Activated CD8-positive, alpha-beta memory T cell treated with anti-CD3 and anti-CD28 coated beads, Interleukin-2, amount 50 U/mL, for 48 hours (primary cell): ENCODE measurements at regions not wholly inside any gene's neighbourhood (a gene's known extent, or its start where the extent isn't known, plus 50 kb on each side); places are given as distances from the start of the nearest gene placed in this dataset.
"Not testable (repeated sequence)": the region's sequence is repeated elsewhere in the genome, so short reads cannot be mapped to it uniquely, and the experiment has no call there.

Experiments used
- DNase-seq: peaks from one replicate; pipeline ENCODE4 v3.0.0-alpha.2; 2020

GRCh38 chr6:153984811-153985210 is 54.2 kb upstream of the OPRM1 start:
- DNase-seq = no peak

GRCh38 chr6:153980171-153980570 is 58.9 kb upstream of the OPRM1 start:
- DNase-seq = no peak

- not testable (repeated sequence) for DNase-seq
Observed at GRCh38 chr6:153978911-153979548, 60.0 kb upstream of the OPRM1 start.

- DNase-seq = no peak
Observed at GRCh38 chr6:153976921-153977693, 61.9 kb upstream of the OPRM1 start.

GRCh38 chr6:153966001-153966400 is 73.0 kb upstream of the OPRM1 start:
- no peak for DNase-seq

- DNase-seq = no peak
Observed at GRCh38 chr6:153963352-153963751, 75.7 kb upstream of the OPRM1 start.

GRCh38 chr6:153962555-153962954 is 76.5 kb upstream of the OPRM1 start:
- DNase-seq = no peak

- no peak for DNase-seq
Observed at GRCh38 chr6:153960741-153961140, 78.3 kb upstream of the OPRM1 start.

GRCh38 chr6:153960281-153960680 is 78.8 kb upstream of the OPRM1 start:
- no peak for DNase-seq

- no peak for DNase-seq
Observed at GRCh38 chr6:153959276-153959675, 79.8 kb upstream of the OPRM1 start.

GRCh38 chr6:153958860-153959259 is 80.2 kb upstream of the OPRM1 start:
- no peak for DNase-seq

- no peak for DNase-seq
Observed at GRCh38 chr6:153957394-153957793, 81.6 kb upstream of the OPRM1 start.

GRCh38 chr6:153956808-153957207 is 82.2 kb upstream of the OPRM1 start:
- DNase-seq = no peak

GRCh38 chr6:153949616-153950015 is 89.4 kb upstream of the OPRM1 start:
- no peak for DNase-seq

GRCh38 chr6:153947808-153948447 is 91.1 kb upstream of the OPRM1 start:
- DNase-seq = no peak

- DNase-seq = no peak
Observed at GRCh38 chr6:153944201-153944600, 94.8 kb upstream of the OPRM1 start.

GRCh38 chr6:153942361-153942760 is 96.7 kb upstream of the OPRM1 start:
- no peak for DNase-seq

GRCh38 chr6:153941768-153942167 is 97.3 kb upstream of the OPRM1 start:
- DNase-seq = no peak

- DNase-seq = no peak
Observed at GRCh38 chr6:153938876-153939275, 100.2 kb upstream of the OPRM1 start.

GRCh38 chr6:153931431-153931830 is 107.6 kb upstream of the OPRM1 start:
- no peak for DNase-seq

- DNase-seq = no peak
Observed at GRCh38 chr6:153927867-153928266, 111.2 kb upstream of the OPRM1 start.

- DNase-seq = no peak
Observed at GRCh38 chr6:153898360-153899059, 140.5 kb upstream of the OPRM1 start.

- DNase-seq = no peak
Observed at GRCh38 chr6:153882411-153882810, 156.6 kb upstream of the OPRM1 start.

- DNase-seq = no peak
Observed at GRCh38 chr6:153873541-153873940, 165.5 kb upstream of the OPRM1 start.
